GM13977 (cell line): ENCODE measurements at regions not wholly inside any gene's neighbourhood (a gene's known extent, or its start where the extent isn't known, plus 50 kb on each side); places are given as distances from the start of the nearest gene placed in this dataset.

Experiments
- DNase-seq: peaks from one replicate; pipeline ENCODE4 v3.0.0; 2012; ENCODE audit warnings: low spot score
- CTCF ChIP-seq: IDR thresholded peaks from 2 replicates; pipeline ENCODE4 v1.5.1; 2012; ENCODE audit warnings: mild to moderate bottlenecking, control low read depth; ENCODE audit not compliant: insufficient read depth; ENCODE audit errors: extremely low read depth, missing control alignments
- in situ Hi-C: fragments of 300-500 bp; cut with MboI; formaldehyde crosslinking; loops from one replicate; pipeline ENCODE4 v1.12.0; 2022; ENCODE audit warnings: low sequenced_read_pairs, low pct_unique_long_range_greater_than_20kb, mixed read lengths, inconsistent platforms; ENCODE audit not compliant: unreplicated experiment

DNA sequence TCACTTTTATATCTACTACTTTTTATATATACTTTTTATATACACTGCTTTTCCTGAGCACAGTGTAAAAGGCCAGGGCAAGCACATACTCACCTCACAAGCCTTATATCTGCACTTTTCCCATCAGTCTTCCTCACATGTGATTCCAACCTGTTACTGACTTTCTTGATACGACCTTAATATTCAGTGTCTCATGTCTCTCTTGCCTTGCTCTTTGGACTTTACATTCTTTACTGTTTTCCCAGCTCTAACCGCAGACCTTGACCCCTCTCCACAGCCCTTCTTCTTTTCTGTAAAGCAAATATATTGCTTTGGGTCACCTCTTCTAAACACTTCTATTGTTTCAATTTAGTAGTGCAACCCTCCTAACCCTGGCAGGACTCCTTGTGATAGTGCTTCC, 353.1 kb upstream of the ANO5 start:
- in situ Hi-C loops: no loop called here
- no peak for DNase-seq
- TF ChIP-seq CTCF: no peak

DNA sequence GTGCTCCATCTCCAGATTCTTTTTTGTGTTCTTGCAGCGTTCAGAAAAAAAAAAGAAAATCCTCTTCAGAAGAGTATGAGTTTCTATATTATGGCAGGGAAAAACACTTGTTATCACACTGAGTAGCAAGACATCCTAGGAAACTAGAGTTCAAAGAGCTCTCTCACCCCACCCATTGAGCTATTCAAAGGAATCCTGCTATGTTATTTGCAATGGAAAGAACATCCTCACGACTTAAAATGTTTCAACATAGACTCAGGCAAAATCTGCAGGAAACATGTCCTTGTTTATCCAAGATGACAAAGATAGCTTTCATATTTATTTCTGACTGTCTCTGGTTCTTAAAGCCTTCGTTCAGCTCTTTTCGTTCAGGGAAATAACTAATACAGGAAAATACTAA, 331.6 kb upstream of the ANO5 start:
- DNase-seq: no peak
- TF ChIP-seq CTCF: no peak
- in situ Hi-C loops: no loop called here

GRCh38 chr11:21865541-21865940, 327.3 kb upstream of the ANO5 start:
- in situ Hi-C loops: no loop called here
- no peak for TF ChIP-seq CTCF
- DNase-seq: no peak

DNA sequence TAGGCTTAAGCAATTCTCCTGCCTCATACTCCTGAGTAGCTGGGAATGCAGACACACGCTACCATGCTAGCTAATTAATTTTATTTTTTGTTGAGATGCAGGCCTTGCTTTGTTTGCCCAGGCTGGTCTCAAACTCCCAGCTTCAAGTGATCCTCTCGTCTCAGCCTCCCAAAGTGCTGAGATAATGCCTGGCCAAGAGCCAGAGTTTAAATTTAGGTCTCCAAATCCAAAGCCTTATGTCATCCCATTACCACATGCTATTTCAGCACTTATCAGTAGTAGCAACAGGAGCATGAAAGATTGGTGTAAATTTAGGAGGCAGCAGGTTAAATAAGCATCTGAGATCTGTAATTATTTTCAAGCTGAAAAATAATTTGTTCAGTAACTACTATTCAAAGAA, 326.1 kb upstream of the ANO5 start:
- DNase-seq: no peak
- in situ Hi-C loops: no loop called here
- TF ChIP-seq CTCF: no peak

- DNase-seq: no peak
- TF ChIP-seq CTCF: no peak
- in situ Hi-C loops: no loop called here
These were observed 315.7 kb upstream of the ANO5 start for GRCh38 chr11:21877151-21877550.

GRCh38 chr11:21883354-21883753, 309.5 kb upstream of the ANO5 start:
- in situ Hi-C loops: no loop called here
- no peak for DNase-seq
- TF ChIP-seq CTCF: no peak

- DNase-seq: no peak
- in situ Hi-C loops: no loop called here
- no peak for TF ChIP-seq CTCF
These were observed 304.1 kb upstream of the ANO5 start for GRCh38 chr11:21888814-21889213.
